ENCODE measurements at regions not wholly inside any gene's neighbourhood (a gene's known extent, or its start where the extent isn't known, plus 50 kb on each side); places are given as distances from the start of the nearest gene placed in this dataset.
A peak's percentile ranks its signal among the peaks of the same experiment; 100 is the strongest.
"Not testable (repeated sequence)": the region's sequence is repeated elsewhere in the genome, so short reads cannot be mapped to it uniquely, and the experiment has no call there.

- no peak for DNase-seq
Observed at GRCh38 chr4:103998756-103999155, 279.0 kb upstream of the TACR3 start.

- DNase-seq, result peak in 22 of 56 donors; percentile 0 to 71 (median 6)
Observed at GRCh38 chr4:103996637-103997036, 276.9 kb upstream of the TACR3 start.

- peak in 1 of 56 donors; percentile 2 for DNase-seq
Observed at GRCh38 chr4:103996064-103996463, 276.3 kb upstream of the TACR3 start.

GRCh38 chr4:103994059-103994458 lies 274.3 kb upstream of the TACR3 start:
- no peak for DNase-seq

DNA sequence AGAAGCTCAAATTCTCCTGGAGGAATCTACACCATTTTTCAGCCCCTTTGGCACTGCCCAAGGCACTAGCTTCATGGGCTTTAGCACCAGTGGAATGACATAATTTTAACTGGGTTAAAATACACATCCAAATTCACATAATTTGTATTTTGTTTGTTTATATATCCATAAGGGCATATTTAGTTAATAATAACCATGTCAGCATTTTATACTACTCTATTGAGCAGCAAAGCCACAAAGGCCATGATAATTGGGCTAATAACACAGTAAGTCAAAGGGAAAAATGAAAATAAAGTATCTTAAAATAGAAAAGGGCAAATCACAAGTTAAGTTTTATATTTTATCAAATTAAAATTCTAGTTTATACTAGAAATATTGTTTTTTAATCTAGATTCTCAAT lies 262.7 kb upstream of the TACR3 start:
- no peak for DNase-seq

DNA sequence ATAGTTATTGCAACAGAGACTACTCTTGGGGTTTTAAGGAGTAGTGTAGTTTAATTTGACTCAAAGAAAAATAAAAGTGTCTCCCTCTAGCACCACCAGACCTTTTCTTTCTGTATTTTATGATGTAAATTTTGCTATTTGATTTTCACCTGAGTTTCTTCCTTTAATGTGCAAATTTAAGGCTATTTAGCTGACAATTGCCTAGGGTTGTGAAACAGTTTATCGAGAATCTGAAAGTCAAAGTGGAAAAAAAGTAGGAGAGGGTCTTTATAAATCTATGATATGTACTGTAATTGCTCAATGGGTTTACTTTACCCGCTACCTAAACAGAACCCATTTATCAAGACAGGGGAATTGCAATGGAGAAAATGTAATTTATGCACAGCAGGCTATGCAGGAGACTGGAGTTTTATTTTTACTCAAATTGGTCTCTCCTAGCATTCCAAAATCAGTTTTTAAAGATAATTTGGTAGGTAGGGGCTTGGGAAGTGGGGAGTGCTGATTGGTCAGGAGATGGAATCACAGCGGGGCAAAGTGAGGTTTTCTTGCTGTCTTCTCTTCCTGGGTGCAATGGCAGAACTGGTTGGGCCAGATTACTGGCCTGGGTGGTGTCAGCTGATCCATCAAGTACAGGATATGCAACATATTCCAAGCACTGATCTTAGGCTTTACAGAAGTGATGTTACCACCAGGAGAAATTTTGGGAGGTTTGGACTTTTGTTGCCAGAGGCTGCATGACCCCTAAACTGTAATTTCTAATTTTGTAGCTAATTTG lies 228.6 kb upstream of the TACR3 start:
- DNase-seq, result no peak

- no peak for DNase-seq
Observed at GRCh38 chr4:103947617-103948016, 227.8 kb upstream of the TACR3 start.

DNA sequence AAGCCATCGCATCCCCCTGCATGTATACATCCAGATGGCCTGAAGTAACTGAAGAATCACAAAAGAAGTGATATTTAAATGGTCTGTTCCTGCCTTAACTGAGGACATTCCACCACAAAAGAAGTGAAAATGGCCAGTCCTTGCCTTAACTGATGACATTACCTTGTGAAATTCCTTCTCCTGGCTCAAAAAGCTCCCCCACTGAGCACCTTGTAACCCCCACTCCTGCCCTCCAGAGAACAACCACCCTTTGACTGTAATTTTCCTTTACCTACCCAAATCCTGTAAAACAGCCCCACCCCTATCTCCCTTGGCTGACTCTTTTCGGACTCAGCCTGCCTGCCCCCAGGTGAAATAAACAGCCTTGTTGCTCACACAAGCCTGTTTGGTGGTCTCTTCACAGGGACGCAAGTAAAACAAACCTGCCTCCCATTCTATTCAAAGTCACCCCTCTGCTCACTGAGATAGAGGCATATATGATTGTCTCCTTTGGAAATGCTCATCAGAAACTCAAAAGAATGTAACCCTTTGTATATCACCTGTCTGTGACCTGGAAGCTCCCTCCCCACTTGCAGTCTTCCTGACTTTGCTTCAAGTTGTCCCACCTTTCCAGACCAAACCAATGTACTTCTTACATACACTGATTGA lies 227.0 kb upstream of the TACR3 start:
- DNase-seq, result not testable (repeated sequence)

GRCh38 chr4:103938488-103938887 lies 218.7 kb upstream of the TACR3 start:
- DNase-seq, result no peak

GRCh38 chr4:103936653-103937145 lies 216.9 kb upstream of the TACR3 start:
- DNase-seq, result no peak

- peak in 7 of 56 donors; percentile 0 to 35 (median 2) for DNase-seq
Observed at GRCh38 chr4:103934178-103934789, 214.5 kb upstream of the TACR3 start.

- DNase-seq, result no peak
Observed at GRCh38 chr4:103928370-103928769, 208.6 kb upstream of the TACR3 start.

DNA sequence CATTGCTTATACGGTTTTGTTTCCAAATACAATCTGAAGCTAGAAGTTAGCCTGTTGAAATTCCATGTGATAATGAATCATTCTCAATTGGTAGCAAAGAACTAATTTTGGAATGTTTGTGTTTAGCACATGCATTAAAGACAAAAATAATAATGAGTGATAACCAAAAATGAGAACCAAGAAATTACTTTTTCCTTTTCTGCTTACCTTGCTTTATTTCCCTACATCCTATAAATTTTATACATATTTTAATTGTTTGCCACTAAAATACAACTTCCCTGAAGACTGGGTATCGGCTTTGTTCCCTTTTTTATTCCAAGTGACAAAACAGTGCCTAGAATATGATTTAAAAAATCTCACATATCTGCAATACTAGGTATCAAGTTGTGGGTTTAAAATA lies 203.8 kb upstream of the TACR3 start:
- no peak for DNase-seq

DNA sequence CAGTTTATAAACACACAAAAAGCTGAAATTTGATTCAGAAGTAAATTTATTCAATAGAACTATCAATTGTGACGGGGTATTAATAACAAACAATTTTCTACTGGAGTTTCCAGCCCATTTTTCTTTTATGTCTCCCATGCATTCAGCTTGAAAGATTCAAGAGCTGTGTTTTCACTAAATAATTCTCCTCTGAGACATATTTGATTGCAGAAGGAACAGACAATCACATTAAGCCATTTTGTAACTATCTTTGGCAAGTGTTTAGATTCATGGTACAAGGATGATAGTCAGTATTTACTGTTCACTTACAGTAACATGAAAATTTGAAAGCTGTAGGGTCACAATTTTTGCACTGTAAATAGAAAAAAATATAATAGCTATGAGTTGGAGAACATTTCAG lies 198.4 kb upstream of the TACR3 start:
- DNase-seq, result no peak

DNA sequence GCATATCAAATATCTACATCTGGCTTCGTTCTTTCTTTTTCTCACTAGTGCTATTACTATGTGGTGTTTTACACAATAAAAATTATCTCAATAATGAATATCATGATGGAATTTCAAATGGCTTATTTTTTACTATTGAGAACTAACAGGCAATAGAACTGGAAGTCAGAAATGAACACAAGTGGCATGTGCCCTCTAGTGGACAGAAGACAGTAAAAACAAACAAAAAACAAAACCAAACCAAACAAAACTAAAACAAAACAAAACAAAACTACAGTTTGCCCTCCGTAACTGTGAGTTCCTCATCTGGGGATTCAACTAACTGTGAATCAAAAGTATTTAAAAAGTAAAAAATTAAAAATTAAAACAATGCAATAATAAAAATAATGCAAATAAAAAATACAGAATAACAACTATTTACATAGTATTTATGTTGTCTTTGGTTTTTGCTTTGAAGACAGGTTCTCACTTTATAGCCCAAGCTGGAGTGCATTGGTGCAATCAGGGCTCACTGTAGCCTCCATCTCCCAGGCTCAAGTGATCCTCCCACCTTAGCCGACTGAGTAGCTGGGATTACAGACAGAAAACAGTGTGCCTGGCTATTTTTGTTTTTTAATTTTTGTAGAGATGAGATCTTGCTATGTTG lies 195.6 kb upstream of the TACR3 start:
- DNase-seq, result no peak

DNA sequence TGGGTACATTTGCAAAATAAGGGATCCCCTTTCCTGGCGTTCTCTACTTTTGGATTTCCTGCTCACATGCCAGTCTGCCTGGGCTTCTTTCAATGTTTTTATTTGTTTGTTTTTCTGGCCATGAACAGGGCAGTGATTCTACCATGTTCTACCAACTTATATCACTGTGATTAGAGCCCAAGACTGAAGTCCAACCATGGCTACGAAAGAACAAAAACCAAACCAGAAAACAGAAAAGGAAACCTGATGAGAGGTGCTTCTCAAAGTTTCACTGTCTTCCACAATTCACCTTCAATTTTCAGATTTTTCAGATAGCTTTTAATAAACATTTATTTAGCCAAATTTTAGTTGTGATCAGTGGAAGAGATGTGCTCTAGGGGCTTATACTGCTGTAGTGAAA lies 187.6 kb upstream of the TACR3 start:
- DNase-seq, result no peak

GRCh38 chr4:103904123-103904522 lies 184.3 kb upstream of the TACR3 start:
- DNase-seq, result no peak

- DNase-seq, result no peak
Observed at GRCh38 chr4:103902730-103903129, 182.9 kb upstream of the TACR3 start.

DNA sequence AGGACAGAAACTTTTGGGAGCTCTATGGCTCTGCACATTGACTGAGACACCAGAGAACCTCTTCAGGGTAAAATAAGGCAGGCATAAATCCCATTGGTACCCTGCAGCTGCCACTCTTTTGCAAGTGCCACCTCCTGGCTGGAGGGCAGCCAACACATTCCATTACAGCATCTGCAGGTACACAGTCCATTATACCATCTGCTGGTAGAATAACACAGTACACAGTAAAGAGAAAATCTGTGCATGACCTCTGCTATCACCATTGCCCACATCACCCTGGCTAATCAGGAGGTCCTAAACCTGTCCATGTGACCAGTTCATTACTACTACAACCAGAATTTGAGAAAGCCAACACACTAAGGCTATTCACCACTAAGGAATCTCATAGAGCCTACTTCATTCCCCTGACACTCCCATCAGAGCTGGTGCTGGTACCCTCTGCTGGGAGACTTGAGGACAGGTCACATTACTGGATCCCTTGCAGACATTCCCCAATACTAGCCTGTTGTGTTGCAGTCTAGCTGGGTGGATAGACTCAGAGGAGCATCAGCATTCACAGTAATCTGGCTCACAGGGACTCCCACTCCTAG lies 176.2 kb upstream of the TACR3 start:
- DNase-seq, result no peak

DNA sequence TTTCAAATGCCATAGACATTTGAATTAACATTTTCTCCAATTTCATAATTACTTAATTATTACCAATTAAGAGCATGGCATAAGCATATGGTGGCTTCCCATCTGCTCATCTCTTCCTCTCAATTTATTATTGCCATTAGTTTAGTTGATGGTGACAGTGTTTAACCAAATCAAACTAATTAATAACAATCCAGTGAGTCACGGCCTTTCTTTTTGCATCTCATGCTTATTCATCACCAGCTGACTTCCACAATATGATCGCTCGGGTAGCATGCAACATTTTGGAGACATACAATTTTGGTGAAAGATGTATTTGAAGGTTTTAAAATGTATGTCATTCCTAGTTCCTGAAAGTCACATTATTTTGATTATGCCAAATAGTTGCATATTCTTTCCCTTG lies 172.8 kb upstream of the TACR3 start:
- no peak for DNase-seq

- no peak for DNase-seq
Observed at GRCh38 chr4:103887191-103887590, 167.4 kb upstream of the TACR3 start.

DNA sequence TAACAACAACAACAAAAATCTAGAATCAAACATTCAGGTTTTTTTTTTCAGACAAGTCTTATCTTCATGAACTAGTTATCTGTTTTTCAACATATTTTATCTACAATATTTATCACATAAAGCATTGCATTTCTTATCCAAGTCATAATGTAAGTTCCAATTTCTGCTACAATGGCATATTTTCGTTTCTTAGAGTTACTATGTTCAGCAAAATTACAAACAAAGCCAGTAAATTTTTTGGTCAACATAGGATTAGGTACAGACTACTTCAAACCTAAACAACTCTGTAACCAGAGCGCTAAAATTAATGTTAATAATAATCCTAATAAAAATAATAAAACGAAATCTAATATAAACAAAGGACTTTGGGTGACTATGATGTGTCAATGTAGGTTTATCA lies 165.4 kb upstream of the TACR3 start:
- no peak for DNase-seq
